ENCODE measurements at regions not wholly inside any gene's neighbourhood (a gene's known extent, or its start where the extent isn't known, plus 50 kb on each side); places are given as distances from the start of the nearest gene placed in this dataset.

- no peak for TF ChIP-seq ERG (CRISPR knock-in tag; IDR thresholded peaks at IDR 0.05)
These were observed 94.0 kb downstream of the GLI2 start (continued) for GRCh38 chr2:120829633-120830025.

GRCh38 chr2:120830096-120830830, 94.6 kb downstream of the GLI2 start:
- H3K9me3 Mint-ChIP-seq = no peaks in the 10 kb centered on the region
- ChIA-PET CTCF (interaction anchor here (1.3 kb wide), 1 partner anchor 54 kb away, joined by 5 read pairs; no protein-coding TSS in a partner anchor), POLR2A (interaction anchor here (0.5 kb wide), 1 partner anchor 443 kb away, joined by 4 read pairs; no protein-coding TSS in a partner anchor)
- H3K4me3 Mint-ChIP-seq = no peak overlapping the region
- H3K36me3 Mint-ChIP-seq = peaks cover 2% of the 10 kb centered on the region; the same call in 1 of the 2 replicates
- no peak for DNase-seq (ENCODE audit: low spot score)
- no peak for TF ChIP-seq ZNF138 (CRISPR knock-in tag; conservative IDR thresholded peaks at IDR 0.05)
- TF ChIP-seq NR2C2 (CRISPR knock-in tag; IDR thresholded peaks at IDR 0.05) = no peak
- no peak for TF ChIP-seq ZNF425 (CRISPR knock-in tag; conservative IDR thresholded peaks at IDR 0.05)
- no peak for TF ChIP-seq ARID4B (CRISPR knock-in tag; IDR thresholded peaks at IDR 0.05; ENCODE audit: borderline replicate concordance)
- TF ChIP-seq ZNF219 (CRISPR knock-in tag; IDR thresholded peaks at IDR 0.05; ENCODE audit: borderline replicate concordance) = no peak
- no peak for TF ChIP-seq ERG (CRISPR knock-in tag; IDR thresholded peaks at IDR 0.05)
- TF ChIP-seq CBFB (CRISPR knock-in tag; IDR thresholded peaks at IDR 0.05; ENCODE audit: low read depth) = no peak
- no peak for TF ChIP-seq FOXP1 (CRISPR knock-in tag; IDR thresholded peaks at IDR 0.05; ENCODE audit: borderline replicate concordance)
- no peak for TF ChIP-seq MLX (CRISPR knock-in tag; IDR thresholded peaks at IDR 0.05)
- TF ChIP-seq ZNF423 (CRISPR knock-in tag; IDR thresholded peaks at IDR 0.05) = no peak
- no peak for TF ChIP-seq OVOL2 (CRISPR knock-in tag; IDR thresholded peaks at IDR 0.05; ENCODE audit: borderline replicate concordance)
- TF ChIP-seq TEAD4 (CRISPR knock-in tag; IDR thresholded peaks at IDR 0.05) = no peak
- TF ChIP-seq ZBTB43 (CRISPR knock-in tag; IDR thresholded peaks at IDR 0.05) = no peak
- TF ChIP-seq ATF2 (CRISPR knock-in tag; IDR thresholded peaks at IDR 0.05; ENCODE audit: borderline replicate concordance, low read depth) = no peak
- ATAC-seq = no peak
- no peaks in the 10 kb centered on the region for H3K27me3 Mint-ChIP-seq (ENCODE audit: low read depth)
- H3K27ac Mint-ChIP-seq = peak overlapping the region; percentile 20; the same call in 1 of the 2 replicates
- H3K4me1 Mint-ChIP-seq = peaks cover 42% of the 10 kb centered on the region
